ENCODE measurements at regions not wholly inside any gene's neighbourhood (a gene's known extent, or its start where the extent isn't known, plus 50 kb on each side); places are given as distances from the start of the nearest gene placed in this dataset.
"Not testable (repeated sequence)": the region's sequence is repeated elsewhere in the genome, so short reads cannot be mapped to it uniquely, and the experiment has no call there.

DNA sequence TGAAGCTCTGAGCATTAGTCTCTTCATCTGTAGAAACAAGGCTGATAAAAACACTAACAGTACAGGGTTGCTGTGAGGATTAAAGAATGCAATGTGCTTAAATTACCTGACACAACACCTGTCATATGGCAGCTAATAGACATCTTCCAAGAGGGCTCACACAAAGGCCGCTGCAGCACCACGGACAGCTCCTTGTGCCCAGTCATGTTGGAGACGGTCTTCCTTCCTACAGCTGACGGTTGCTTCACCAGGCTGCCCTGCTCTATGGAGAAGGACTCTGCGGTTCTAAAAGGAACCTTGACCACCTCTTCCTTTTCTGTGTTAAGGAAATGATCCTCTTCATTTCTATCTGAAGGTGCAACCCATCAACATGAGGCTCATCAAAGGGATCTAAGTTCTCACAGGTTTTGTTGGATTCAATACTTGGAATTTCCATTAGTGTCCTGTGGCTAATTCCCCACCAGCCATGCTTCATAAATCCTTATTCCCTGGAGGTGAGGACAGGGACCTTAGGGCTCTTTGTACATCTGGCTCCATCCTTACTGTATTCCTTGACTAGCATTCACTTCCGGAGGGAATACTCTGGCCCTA, 138.9 kb upstream of the CES5A start:
- peak; percentile 5 for DNase-seq (ENCODE audit: low read depth)

DNA sequence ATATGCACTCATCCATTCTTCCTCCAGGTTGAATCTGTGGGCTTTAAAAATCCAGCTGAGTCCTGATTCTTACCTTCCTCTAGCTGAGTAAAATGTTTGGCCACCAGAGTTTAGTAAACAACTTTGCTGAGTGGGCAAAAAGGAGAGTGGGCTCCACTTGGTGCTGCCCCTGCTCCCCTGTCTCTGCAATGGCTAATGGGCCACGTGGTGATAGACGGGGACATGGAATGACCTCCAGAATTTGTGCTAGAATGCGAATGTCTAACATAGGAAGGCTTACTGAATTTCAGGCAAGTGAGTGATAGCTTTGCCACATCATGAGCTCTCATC, 137.3 kb upstream of the CES5A start:
- DNase-seq (ENCODE audit: low read depth): no peak

DNA sequence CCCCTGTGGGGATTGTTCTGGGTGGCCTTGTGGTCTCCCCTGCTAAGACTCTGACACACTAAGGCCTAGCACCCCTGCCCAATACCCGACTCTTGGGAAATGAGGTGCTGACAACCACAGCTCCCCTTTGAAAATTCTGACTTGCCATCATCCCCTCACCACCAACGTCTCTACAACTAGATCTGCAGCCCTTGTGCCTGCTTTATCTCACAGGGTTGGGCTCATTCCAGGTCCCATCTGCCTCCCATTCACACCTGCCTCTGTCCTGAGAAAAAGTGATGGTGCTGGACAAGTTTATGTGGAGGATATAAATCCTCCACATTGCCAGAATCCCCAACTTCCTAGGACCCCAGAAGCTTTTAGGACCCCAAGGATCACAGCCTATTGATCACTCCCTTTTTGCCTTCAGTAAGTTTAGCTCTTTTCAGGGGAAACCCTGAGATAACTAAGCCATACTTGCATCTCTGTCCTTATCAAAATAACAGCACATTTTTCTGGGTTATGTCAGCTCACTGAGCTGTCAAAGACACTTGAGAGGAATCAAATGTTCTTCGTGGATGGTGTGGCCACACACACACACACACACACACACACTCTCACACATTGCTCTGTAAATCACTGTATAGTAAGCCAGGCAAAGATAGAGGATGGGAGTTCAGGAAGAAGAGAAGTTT, 136.8 kb upstream of the CES5A start:
- no peak for DNase-seq (ENCODE audit: low read depth)

DNA sequence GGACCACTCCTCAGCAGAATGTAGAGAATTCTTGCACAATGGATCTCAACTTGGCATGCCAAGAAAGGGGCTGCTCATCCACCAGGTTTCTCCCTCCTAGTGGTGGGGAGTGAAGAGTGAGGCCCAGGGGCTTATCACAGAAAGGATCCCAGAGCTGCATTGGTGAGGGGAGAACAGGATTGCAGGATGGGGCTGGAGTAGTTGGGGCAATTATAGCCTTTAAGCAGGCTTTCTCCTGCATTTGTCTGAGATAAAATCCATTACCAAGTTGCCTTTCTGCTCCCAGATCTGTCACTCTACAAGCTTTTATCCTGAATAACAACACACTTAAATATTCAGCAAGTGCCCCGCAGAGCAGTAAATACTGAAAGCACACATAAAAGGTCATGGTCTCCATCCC, 130.8 kb upstream of the CES5A start:
- no peak for DNase-seq (ENCODE audit: low read depth)

DNA sequence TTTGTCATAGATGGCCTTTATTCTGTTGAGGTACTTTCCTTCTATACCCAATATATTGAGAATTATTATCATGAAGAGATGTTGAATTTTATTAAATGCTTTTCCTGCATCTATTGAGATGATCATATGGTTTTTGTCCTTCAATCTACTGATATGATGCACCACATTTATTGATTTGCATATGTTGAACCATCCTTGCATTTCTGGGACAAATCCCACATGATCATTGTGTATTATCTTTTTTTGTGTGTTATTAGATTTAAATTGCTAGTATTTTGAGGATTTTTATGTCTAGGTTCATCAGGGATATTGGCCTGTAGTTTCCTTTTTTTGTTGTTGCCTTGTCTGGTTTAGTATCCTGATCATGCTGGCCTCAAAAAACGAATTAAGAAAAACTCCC, 124.5 kb upstream of the CES5A start:
- no peak for DNase-seq (ENCODE audit: low read depth)

DNA sequence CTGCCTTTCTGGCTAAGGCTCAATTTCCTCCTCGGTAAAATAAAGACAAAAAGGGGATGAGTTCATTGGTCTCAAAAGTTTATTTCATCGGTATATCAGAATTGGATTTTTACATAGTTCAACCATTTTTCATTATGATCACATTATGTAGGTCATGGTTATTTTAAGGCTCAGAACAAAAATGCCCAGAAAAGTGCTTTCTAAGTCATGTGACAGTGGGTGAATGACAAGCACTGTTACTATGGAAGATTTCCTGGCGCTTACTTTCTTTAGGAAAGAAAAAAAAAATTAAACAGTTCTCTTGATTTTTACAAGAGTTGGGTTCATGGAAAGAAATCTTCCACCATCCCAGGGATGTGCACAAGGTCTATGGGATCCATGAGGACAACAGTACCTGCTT, 117.9 kb upstream of the CES5A start:
- no peak for DNase-seq (ENCODE audit: low read depth)

DNA sequence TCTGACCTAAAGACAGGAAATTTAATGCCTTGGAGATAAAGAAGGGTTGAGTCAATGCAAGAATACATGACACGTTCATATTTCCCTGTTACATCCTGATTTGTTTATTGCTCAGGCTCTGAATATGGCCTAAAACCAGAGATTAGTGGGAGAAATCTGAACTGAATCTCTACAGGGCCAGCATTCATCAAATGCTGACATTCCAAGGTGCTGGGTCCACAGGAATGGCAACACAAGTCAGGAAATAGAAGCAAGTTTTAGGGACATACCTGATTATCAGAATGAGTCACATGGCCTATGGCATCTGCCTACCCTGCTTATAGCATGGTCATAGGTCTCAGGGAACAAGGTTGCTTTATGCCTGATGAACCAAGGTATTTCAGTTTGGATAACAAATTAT, 117.4 kb upstream of the CES5A start:
- DNase-seq (ENCODE audit: low read depth): no peak

DNA sequence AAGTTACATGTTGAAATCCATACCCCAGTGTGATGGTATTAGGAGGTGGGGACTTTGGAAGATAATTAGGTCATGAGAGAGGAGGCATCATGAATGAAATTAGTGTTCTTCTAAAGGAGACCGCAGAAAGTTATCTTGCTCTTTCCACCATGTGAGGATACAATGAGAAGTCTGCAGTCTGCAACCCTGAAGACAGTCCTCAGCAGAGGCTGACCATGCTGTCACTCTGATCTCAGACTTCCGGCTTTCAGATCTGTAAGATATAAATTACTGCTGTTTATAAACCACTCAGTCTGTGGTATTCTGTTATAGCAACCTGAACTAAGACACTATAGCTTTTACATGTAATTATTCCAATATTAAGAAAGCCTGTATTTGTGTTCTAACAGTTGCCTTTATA, 116.7 kb upstream of the CES5A start:
- no peak for DNase-seq (ENCODE audit: low read depth)

DNA sequence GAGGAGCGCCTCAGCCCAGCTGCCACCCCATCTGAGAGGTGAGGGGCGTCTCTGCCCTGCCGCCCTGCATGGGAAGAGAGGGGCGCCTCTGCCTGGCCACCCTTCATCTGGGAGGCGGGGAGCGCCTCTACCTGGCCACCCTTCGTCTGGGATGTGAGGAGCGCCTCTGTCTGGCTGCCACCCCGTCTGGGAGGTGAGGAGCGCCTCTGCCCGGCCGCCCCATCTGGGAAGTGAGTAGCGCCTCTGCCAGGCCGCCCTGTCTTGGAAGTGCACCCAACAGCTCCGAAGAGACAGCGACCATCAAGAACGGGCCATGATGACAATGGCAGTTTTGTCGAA, 114.4 kb upstream of the CES5A start:
- DNase-seq (ENCODE audit: low read depth): no peak

DNA sequence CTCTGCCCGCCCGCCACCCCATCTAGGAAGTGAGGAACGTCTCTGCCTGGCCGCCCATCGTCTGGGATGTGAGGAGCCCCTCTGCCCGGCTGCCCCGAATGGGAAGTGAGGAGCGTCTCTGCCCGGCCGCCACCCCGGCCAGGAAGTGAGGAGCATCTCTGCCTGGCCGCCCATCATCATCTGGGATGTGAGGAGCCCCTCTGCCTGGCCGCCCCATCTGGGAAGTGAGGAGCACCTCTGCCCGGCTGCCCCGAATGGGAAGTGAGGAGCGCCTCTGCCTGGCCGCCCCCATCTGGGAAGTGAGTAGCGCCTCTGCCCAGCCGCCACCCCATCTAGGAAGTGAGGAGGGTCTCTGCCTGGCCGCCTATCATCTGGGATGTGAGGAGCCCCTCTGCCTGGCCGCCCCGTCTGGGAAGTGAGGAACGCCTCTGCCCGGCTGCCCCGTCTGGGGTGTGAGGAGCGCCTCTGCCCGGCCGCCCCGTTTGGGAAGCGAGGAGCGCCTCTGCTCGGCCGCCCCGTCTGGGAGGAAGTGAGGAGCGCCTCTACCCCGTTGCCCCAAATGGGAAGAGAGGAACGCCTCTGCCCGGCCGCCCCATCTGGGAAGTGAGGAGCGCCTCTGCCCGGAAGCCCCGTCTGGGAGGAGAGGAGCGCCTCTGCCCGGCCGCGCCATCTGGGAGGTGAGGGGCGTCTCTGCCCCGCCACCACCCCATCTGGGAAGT, 113.8 kb upstream of the CES5A start:
- DNase-seq (ENCODE audit: low read depth): not testable (repeated sequence)

DNA sequence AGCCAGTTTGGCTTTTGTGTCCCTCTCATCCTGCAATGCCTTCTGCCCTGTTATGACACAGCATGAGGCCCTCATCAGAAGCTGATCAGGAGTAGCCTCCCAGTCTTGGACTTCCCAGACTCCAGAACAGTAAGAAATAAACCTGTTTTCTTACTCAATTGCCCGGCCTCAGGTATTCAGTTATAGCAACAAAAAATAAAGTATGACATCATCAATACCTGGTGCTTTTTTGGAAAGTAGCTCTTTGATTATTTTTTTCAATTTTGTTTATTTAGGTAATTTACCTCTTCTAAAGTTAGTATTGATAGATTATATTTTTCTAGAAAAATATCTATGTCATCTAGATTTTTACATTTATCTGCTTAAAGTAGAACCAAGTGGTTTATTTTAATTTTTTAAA, 112.8 kb upstream of the CES5A start:
- no peak for DNase-seq (ENCODE audit: low read depth)

DNA sequence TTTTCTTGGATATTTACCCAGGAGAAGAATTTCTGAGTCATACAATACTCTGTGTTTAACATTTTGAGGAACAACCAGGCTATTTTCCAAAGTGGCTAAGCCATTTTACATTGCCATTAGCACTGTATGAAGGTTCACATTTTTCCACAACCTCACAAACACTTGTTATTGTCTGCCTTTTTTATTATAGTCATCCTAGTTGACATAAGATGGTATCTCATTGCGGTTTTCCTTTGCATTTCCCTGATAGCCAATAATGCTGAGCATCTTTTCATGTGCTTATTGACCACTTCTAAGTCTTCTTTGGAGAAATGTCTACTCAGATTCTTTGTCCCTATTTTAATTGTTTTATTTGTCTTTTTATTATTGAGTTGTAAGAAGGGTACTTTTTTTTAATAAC, 107.4 kb upstream of the CES5A start:
- no peak for DNase-seq (ENCODE audit: low read depth)

DNA sequence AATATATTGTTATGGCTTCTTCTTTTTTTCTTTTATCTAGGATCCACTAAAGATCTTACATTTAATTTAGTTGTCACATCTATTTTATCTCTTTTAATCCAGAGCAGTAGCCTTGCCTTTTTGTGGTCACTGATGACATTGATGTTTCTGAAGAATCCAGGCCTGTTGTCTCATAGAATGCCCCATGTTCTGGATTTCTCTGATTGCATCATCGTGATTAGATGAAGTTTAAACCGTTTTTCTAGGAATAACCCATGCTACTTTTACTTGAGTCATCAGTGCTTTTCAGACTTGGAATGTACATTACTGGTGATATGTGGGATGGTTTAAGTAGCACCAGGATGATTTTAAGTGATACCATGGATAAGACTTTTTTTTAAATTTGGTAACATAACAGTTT, 106.4 kb upstream of the CES5A start:
- no peak for DNase-seq (ENCODE audit: low read depth)

DNA sequence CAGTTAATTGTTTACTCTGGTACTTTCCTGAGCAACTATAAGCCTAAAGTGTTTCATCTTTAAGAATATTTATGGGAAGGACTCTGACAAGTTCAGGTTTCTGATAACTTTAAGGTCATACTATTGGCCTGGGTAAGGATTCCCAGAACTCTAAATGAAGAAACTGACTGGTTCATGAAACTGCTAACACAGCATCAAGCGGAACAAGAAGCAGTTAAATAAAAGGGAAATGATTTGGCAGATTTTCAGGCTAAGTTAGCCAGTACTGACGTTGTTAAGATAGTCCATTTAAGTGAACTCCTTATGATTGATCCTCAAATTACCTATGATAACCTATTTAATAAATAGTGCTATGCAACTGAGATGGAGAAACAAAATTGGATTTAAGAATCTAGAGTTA, 101.6 kb upstream of the CES5A start:
- no peak for DNase-seq (ENCODE audit: low read depth)

DNA sequence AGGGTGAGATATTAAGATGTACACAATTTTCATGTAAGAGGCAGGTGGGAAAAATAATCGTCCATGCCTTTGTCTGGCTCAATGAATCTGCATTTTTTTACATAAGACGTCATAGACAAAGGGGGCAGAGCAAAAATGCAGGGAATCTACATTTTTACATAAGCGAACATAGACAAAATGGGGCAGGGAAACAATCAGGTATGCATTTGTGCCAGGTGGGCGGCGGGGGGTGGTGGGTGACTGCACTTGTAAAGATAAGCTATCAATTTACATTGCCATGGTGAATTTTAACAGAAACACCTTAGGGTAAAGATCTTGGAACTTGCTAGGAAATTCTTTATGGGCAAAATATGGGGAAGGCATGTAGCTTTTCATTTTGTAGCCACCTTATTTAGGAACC, 96.3 kb upstream of the CES5A start:
- DNase-seq (ENCODE audit: low read depth): no peak

DNA sequence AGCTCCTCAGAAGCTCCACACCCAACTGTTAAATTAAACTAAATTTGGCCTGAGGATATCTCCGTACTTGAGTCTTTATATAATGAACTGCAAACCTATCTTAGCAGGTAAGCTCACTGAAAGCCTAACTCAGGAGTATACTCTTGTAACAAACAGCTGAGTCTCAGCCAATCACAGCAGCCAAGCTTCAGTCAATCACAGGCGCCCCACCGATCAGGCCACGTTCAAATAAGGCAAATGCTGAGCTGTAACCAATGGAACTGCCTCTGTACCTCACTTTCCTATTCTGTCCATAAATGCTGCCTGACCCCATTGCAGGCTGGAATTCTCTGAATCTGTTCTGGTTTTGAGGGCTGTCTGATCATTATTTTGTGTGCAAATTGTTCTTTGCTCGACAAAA, 93.0 kb upstream of the CES5A start:
- DNase-seq (ENCODE audit: low read depth): no peak

DNA sequence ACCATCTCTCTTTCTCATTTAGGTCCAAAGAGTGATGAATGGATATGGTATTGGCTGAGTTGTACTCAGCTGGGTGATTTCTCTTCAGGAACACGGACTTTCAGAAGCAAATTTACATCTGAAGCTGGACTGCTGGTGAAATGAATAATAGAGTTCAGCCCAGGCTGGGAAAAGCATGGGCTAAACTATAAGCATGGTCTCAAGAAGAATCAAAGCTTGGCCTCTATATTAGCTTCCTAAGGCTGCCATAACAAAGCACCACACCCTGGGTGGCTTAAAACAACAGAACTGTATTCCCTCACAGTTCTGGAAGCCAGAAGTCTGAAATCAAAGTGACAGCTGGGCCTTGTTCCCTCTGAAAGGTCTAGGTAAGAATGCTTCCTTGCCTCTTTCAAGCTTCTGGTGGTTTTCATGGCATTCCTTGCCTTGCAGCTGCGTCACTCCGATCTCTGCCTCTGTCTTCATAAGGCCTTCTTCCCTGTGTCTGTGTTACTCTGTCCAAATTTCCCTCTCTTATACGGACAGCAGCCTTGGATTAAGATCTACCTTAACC, 89.8 kb upstream of the CES5A start:
- no peak for DNase-seq (ENCODE audit: low read depth)

DNA sequence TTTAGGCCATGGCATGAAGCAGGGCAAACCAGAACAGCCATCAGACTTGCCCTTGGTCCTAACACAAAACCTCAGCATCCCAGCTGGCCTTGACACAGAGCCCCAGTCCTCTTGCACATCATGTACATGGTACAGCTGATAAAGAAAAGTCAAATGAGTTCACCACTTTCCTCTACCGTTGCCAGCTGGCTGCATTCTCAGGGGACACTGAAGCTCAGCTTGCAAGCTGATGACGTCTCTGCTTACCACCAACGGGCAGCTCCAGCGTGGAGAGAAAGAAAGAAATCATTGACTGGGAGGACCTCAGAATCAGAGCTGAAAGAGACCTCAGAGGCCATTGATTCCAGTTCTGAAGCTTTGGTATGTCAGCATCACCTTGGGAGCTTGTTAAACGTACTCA, 80.7 kb upstream of the CES5A start:
- DNase-seq (ENCODE audit: low read depth): no peak

DNA sequence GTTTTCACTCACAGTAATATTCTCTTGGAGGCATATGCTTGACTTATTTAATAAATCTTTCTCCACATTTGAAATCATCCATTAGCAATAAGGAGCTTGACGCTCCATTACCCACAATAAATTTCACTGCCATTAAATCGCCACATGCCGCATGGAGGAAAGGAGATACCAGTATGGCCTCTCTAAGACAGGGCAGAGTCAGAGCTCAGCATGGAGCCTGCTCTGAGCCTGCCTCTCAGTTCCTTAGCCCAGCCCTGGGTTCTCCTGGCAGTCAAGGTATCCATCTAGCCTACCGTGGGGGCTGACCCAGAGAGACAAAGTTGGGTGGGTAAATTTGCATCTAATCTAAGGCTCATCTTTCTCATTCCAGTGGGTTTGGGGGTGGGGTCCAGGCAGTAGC, 80.3 kb upstream of the CES5A start:
- DNase-seq (ENCODE audit: low read depth): no peak

DNA sequence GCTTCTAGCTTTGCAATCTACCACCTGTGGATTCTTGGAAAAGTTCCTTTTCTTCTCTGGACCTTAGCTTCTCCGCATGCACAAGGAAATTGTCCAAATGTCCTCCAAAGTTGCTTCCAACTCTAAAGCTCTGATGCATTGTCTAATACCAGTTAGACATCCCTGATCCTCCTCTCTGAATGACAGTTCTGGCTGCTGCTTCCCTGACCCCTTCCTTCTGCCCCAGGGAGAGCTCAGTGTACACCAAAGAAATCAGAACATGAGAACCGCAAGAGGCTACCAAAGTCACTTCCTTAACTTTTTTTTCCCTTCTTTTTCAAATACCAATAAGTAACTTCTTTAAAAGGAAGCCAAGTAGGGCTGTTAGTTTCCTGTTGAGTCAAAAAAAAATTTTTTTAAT, 79.7 kb upstream of the CES5A start:
- no peak for DNase-seq (ENCODE audit: low read depth)

DNA sequence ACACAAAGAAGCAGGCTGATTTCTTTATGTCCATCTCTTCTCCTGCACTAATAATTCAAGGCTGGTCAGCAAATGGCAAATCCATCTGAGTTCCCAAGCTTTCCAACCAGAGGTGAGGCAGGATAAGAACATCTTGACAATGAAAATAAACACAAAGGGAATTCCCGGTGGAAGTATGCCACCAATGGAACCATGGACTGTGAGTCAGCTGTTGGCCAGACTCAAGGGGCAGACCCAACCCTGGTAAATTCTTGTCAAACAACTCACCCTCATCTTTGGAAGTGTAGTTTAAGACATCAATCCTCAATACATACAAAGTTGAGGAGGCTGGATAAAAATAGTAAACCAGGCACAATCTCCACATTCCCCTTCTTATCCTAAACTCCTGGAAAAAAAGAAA, 74.3 kb upstream of the CES5A start:
- DNase-seq (ENCODE audit: low read depth): no peak

DNA sequence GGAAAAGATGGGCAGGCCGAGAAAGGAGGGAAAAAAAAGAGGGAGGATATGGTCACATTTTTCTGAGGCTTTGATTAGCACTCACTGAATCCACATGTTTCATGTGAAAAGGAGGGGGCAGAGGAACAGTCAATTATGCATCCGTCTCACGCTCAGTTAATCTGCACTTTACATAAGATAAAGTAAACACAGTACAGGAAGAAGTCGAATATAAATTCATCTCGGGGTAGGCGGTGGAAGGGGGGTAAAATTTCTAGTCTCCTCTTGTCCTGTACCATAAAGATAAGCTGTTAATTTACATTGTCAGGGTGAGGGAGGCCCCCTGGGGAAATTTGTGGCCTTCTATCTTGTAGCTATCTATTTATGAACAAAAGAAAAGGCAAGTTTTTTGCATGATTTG, 73.1 kb upstream of the CES5A start:
- no peak for DNase-seq (ENCODE audit: low read depth)

DNA sequence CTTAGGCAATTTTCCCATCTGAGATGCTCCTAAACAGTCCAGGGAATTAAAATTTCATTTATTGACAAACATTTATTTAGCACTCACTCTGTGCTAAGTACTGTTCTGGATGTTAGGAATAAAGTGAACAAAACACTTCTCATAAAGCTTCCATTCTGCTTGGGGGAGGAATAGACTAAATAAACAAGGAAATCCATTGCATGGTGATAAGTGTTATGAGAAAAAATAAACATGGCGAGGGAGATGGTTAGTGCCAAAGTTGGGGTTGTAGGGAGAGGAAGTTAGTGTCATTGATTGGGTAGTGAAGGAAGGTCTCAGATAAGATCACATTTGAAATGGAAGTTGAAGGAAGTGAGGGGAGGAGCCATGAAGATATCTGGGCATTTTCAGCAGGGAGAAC, 72.2 kb upstream of the CES5A start:
- DNase-seq (ENCODE audit: low read depth): no peak

DNA sequence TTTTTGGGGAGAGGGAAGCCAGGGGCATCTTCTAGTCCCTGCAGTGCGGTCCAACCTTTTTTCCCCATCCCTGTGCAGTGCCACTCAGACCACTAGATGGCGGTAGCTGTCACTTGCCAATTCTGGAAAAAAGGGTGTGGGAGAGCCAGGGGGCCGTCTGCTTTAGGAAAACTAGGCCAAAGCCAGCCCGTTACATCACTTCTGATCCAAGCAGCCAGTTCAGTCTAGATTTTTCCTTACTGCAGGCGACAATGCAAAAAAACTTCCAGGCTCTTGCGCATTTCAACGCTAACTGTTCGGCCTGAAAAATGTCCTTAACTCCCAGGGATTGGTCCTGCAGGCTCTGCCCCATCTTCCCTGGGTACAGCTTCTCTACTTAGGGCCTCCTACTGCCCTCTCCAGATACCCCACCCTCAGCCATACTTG, 69.2 kb upstream of the CES5A start:
- peak; percentile 21 for DNase-seq (ENCODE audit: low read depth)
